ENCODE measurements at regions not wholly inside any gene's neighbourhood (a gene's known extent, or its start where the extent isn't known, plus 50 kb on each side); places are given as distances from the start of the nearest gene placed in this dataset.

- H3K27me3 ChIP-seq (ENCODE audit: insufficient read depth, low read length, poor library complexity, severe bottlenecking), result no peaks in the 10 kb centered on the region
- H3K4me3 ChIP-seq (ENCODE audit: low read length, poor library complexity, severe bottlenecking), result no peak overlapping the region
- H3F3A ChIP-seq (ENCODE audit: low read depth), result no peaks in the 10 kb centered on the region
- H4K20me1 ChIP-seq (ENCODE audit: insufficient read depth, low read length, poor library complexity, severe bottlenecking), result no peaks in the 10 kb centered on the region
- no peaks in the 10 kb centered on the region for H3K79me2 ChIP-seq (ENCODE audit: insufficient read depth, low read length)
- H3K36me3 ChIP-seq (ENCODE audit: insufficient read depth, low read length), result no peaks in the 10 kb centered on the region
- TF ChIP-seq EZH2phosphoT487 (IDR thresholded peaks at IDR 0.05; ENCODE audit: borderline replicate concordance), result no peak
- TF ChIP-seq, protein P1, sequence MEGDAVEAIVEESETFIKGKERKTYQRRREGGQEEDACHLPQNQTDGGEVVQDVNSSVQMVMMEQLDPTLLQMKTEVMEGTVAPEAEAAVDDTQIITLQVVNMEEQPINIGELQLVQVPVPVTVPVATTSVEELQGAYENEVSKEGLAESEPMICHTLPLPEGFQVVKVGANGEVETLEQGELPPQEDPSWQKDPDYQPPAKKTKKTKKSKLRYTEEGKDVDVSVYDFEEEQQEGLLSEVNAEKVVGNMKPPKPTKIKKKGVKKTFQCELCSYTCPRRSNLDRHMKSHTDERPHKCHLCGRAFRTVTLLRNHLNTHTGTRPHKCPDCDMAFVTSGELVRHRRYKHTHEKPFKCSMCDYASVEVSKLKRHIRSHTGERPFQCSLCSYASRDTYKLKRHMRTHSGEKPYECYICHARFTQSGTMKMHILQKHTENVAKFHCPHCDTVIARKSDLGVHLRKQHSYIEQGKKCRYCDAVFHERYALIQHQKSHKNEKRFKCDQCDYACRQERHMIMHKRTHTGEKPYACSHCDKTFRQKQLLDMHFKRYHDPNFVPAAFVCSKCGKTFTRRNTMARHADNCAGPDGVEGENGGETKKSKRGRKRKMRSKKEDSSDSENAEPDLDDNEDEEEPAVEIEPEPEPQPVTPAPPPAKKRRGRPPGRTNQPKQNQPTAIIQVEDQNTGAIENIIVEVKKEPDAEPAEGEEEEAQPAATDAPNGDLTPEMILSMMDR (conservative IDR thresholded peaks at IDR 0.05; ENCODE audit: low read length), result no peak
- H3K9ac ChIP-seq (ENCODE audit: low read depth, low read length, poor library complexity, severe bottlenecking), result no peak overlapping the region
- H3K4me1 ChIP-seq (ENCODE audit: insufficient read depth, low read length, poor library complexity, severe bottlenecking), result no peaks in the 10 kb centered on the region
- H3K9me3 ChIP-seq (ENCODE audit: insufficient read depth, low read depth, low read length), result no peaks in the 10 kb centered on the region
- no peak overlapping the region for H3K4me2 ChIP-seq (ENCODE audit: low read depth, low read length, poor library complexity, severe bottlenecking)
- H2AFZ ChIP-seq (ENCODE audit: low read length), result no peak overlapping the region
- H3K9me2 ChIP-seq (replicated peaks; ENCODE audit: low read depth, low read length), result no peaks in the 10 kb centered on the region
These were observed 211.9 kb upstream of the PAPPA start for GRCh38 chr9:115941561-115942315.

- Histone ChIP-seq H3K4me3 (ENCODE audit: low read length, poor library complexity, severe bottlenecking) (no peak overlapping the region), H3K9me2 (replicated peaks; ENCODE audit: low read depth, low read length) (no peaks in the 10 kb centered on the region), H3K4me2 (ENCODE audit: low read depth, low read length, poor library complexity, severe bottlenecking) (no peak overlapping the region), H3K27me3 (ENCODE audit: insufficient read depth, low read length, poor library complexity, severe bottlenecking) (no peaks in the 10 kb centered on the region), H2AFZ (ENCODE audit: low read length) (no peak overlapping the region), H3K9ac (ENCODE audit: low read depth, low read length, poor library complexity, severe bottlenecking) (no peak overlapping the region), H3K36me3 (ENCODE audit: insufficient read depth, low read length) (no peaks in the 10 kb centered on the region), H3F3A (ENCODE audit: low read depth) (no peaks in the 10 kb centered on the region), H4K20me1 (ENCODE audit: insufficient read depth, low read length, poor library complexity, severe bottlenecking) (no peaks in the 10 kb centered on the region), H3K4me1 (ENCODE audit: insufficient read depth, low read length, poor library complexity, severe bottlenecking) (no peaks in the 10 kb centered on the region), H3K79me2 (ENCODE audit: insufficient read depth, low read length) (no peaks in the 10 kb centered on the region), H3K9me3 (ENCODE audit: insufficient read depth, low read depth, low read length) (no peaks in the 10 kb centered on the region)
- TF ChIP-seq EZH2phosphoT487 (IDR thresholded peaks at IDR 0.05; ENCODE audit: borderline replicate concordance), result no peak
These were observed 210.0 kb upstream of the PAPPA start for GRCh38 chr9:115943431-115944165.

GRCh38 chr9:115944166-115944948, 209.2 kb upstream of the PAPPA start:
- TF ChIP-seq, protein P1 (conservative IDR thresholded peaks at IDR 0.05; ENCODE audit: low read length), result no peak
- TF ChIP-seq EZH2phosphoT487 (IDR thresholded peaks at IDR 0.05; ENCODE audit: borderline replicate concordance), result no peak
- Histone ChIP-seq H3K4me2 (ENCODE audit: low read depth, low read length, poor library complexity, severe bottlenecking) (no peak overlapping the region), H3F3A (ENCODE audit: low read depth) (no peaks in the 10 kb centered on the region), H3K79me2 (ENCODE audit: insufficient read depth, low read length) (no peaks in the 10 kb centered on the region), H3K4me1 (ENCODE audit: insufficient read depth, low read length, poor library complexity, severe bottlenecking) (no peaks in the 10 kb centered on the region), H3K4me3 (ENCODE audit: low read length, poor library complexity, severe bottlenecking) (no peak overlapping the region), H3K36me3 (ENCODE audit: insufficient read depth, low read length) (no peaks in the 10 kb centered on the region), H3K27me3 (ENCODE audit: insufficient read depth, low read length, poor library complexity, severe bottlenecking) (no peaks in the 10 kb centered on the region), H3K9me2 (replicated peaks; ENCODE audit: low read depth, low read length) (no peaks in the 10 kb centered on the region), H3K9me3 (ENCODE audit: insufficient read depth, low read depth, low read length) (no peaks in the 10 kb centered on the region), H3K9ac (ENCODE audit: low read depth, low read length, poor library complexity, severe bottlenecking) (no peak overlapping the region), H4K20me1 (ENCODE audit: insufficient read depth, low read length, poor library complexity, severe bottlenecking) (no peaks in the 10 kb centered on the region), H2AFZ (ENCODE audit: low read length) (no peak overlapping the region)

All from Loucy (cell line).